Stimulated activated naive CD8-positive, alpha-beta T cell treated with anti-CD3 and anti-CD28 coated beads, Interleukin-15, Interleukin-2, amounts not matched to agents 100 ng/mL and 50 ng/mL, for 24 hours (primary cell): ENCODE measurements at regions not wholly inside any gene's neighbourhood (a gene's known extent, or its start where the extent isn't known, plus 50 kb on each side); places are given as distances from the start of the nearest gene placed in this dataset.
"Not testable (repeated sequence)": the region's sequence is repeated elsewhere in the genome, so short reads cannot be mapped to it uniquely, and the experiment has no call there.

Source experiments
- H3K27ac Mint-ChIP-seq: one replicate; pipeline ENCODE4 v1.8.0; 2021; ENCODE audit warnings: mild to moderate bottlenecking, mixed read lengths
- H3K27me3 Mint-ChIP-seq: one replicate; pipeline ENCODE4 v1.8.0; 2021; ENCODE audit warnings: mixed read lengths
- H3K36me3 Mint-ChIP-seq: one replicate; pipeline ENCODE4 v1.8.0; 2021; ENCODE audit warnings: low read depth, mixed read lengths
- H3K4me1 Mint-ChIP-seq: one replicate; pipeline ENCODE4 v1.8.0; 2021; ENCODE audit warnings: low read depth, mixed read lengths
- H3K4me3 Mint-ChIP-seq: one replicate; pipeline ENCODE4 v1.8.0; 2021; ENCODE audit warnings: mild to moderate bottlenecking, mixed read lengths
- H3K9me3 Mint-ChIP-seq: one replicate; pipeline ENCODE4 v1.8.0; 2021; ENCODE audit warnings: mixed read lengths

GRCh38 chr7:118350260-118350659 lies 125.8 kb downstream of the ANKRD7 start:
- no peaks in the 10 kb centered on the region for H3K36me3 Mint-ChIP-seq
- no peak overlapping the region for H3K4me3 Mint-ChIP-seq
- no peak overlapping the region for H3K27ac Mint-ChIP-seq
- no peaks in the 10 kb centered on the region for H3K9me3 Mint-ChIP-seq
- peaks cover 12% of the 10 kb centered on the region for H3K27me3 Mint-ChIP-seq
- H3K4me1 Mint-ChIP-seq: peaks cover 6% of the 10 kb centered on the region

- no peak overlapping the region for H3K4me3 Mint-ChIP-seq
- H3K9me3 Mint-ChIP-seq: no peaks in the 10 kb centered on the region
- H3K36me3 Mint-ChIP-seq: no peaks in the 10 kb centered on the region
- peaks cover 6% of the 10 kb centered on the region for H3K4me1 Mint-ChIP-seq
- H3K27me3 Mint-ChIP-seq: peaks cover 8% of the 10 kb centered on the region
- H3K27ac Mint-ChIP-seq: no peak overlapping the region
Observed at GRCh38 chr7:118352867-118353453, 128.5 kb downstream of the ANKRD7 start.

GRCh38 chr7:118366363-118366762 lies 141.9 kb downstream of the ANKRD7 start:
- H3K27ac Mint-ChIP-seq: no peak overlapping the region
- no peaks in the 10 kb centered on the region for H3K4me1 Mint-ChIP-seq
- H3K9me3 Mint-ChIP-seq: no peaks in the 10 kb centered on the region
- H3K36me3 Mint-ChIP-seq: no peaks in the 10 kb centered on the region
- H3K27me3 Mint-ChIP-seq: no peaks in the 10 kb centered on the region
- H3K4me3 Mint-ChIP-seq: no peak overlapping the region

GRCh38 chr7:118368958-118369357 lies 144.5 kb downstream of the ANKRD7 start:
- no peak overlapping the region for H3K4me3 Mint-ChIP-seq
- H3K27me3 Mint-ChIP-seq: no peaks in the 10 kb centered on the region
- no peaks in the 10 kb centered on the region for H3K36me3 Mint-ChIP-seq
- no peaks in the 10 kb centered on the region for H3K9me3 Mint-ChIP-seq
- H3K4me1 Mint-ChIP-seq: no peaks in the 10 kb centered on the region
- H3K27ac Mint-ChIP-seq: no peak overlapping the region

- no peak overlapping the region for H3K4me3 Mint-ChIP-seq
- no peak overlapping the region for H3K27ac Mint-ChIP-seq
- no peaks in the 10 kb centered on the region for H3K4me1 Mint-ChIP-seq
- H3K36me3 Mint-ChIP-seq: no peaks in the 10 kb centered on the region
- H3K27me3 Mint-ChIP-seq: no peaks in the 10 kb centered on the region
- H3K9me3 Mint-ChIP-seq: no peaks in the 10 kb centered on the region
Observed at GRCh38 chr7:118369987-118370386, 145.5 kb downstream of the ANKRD7 start.

- Mint-ChIP-seq H3K4me1 (no peaks in the 10 kb centered on the region), H3K9me3 (no peaks in the 10 kb centered on the region), H3K27me3 (no peaks in the 10 kb centered on the region), H3K36me3 (no peaks in the 10 kb centered on the region), H3K27ac (no peak overlapping the region), H3K4me3 (no peak overlapping the region)
Observed at GRCh38 chr7:118372530-118372929, 148.0 kb downstream of the ANKRD7 start.

- Mint-ChIP-seq H3K4me1 (no peaks in the 10 kb centered on the region), H3K4me3 (no peak overlapping the region), H3K27ac (no peak overlapping the region)
Observed at GRCh38 chr7:118389629-118390028, 165.1 kb downstream of the ANKRD7 start.

GRCh38 chr7:118404211-118404610 lies 179.7 kb downstream of the ANKRD7 start:
- Mint-ChIP-seq H3K4me1 (no peaks in the 10 kb centered on the region), H3K27ac (no peak overlapping the region), H3K36me3 (no peaks in the 10 kb centered on the region), H3K4me3 (no peak overlapping the region), H3K27me3 (no peaks in the 10 kb centered on the region), H3K9me3 (peaks cover 5% of the 10 kb centered on the region)

More at GRCh38 chr7:118389629-118390028, 165.1 kb downstream of the ANKRD7 start:
- Mint-ChIP-seq H3K36me3 (no peaks in the 10 kb centered on the region), H3K9me3 (no peaks in the 10 kb centered on the region), H3K27me3 (no peaks in the 10 kb centered on the region)

- Mint-ChIP-seq H3K36me3 (no peaks in the 10 kb centered on the region), H3K9me3 (no peaks in the 10 kb centered on the region), H3K27ac (no peak overlapping the region), H3K27me3 (no peaks in the 10 kb centered on the region), H3K4me1 (no peaks in the 10 kb centered on the region), H3K4me3 (no peak overlapping the region)
Observed at GRCh38 chr7:118418433-118418832, 193.9 kb downstream of the ANKRD7 start.

- H3K9me3 Mint-ChIP-seq: no peaks in the 10 kb centered on the region
- no peaks in the 10 kb centered on the region for H3K4me1 Mint-ChIP-seq
- no peak overlapping the region for H3K27ac Mint-ChIP-seq
- no peaks in the 10 kb centered on the region for H3K27me3 Mint-ChIP-seq
- no peak overlapping the region for H3K4me3 Mint-ChIP-seq
- no peaks in the 10 kb centered on the region for H3K36me3 Mint-ChIP-seq
Observed at GRCh38 chr7:118420888-118421287, 196.4 kb downstream of the ANKRD7 start.

GRCh38 chr7:118429141-118429540 lies 204.6 kb downstream of the ANKRD7 start:
- peaks cover 9% of the 10 kb centered on the region for H3K9me3 Mint-ChIP-seq
- no peaks in the 10 kb centered on the region for H3K36me3 Mint-ChIP-seq
- H3K27me3 Mint-ChIP-seq: no peaks in the 10 kb centered on the region
- no peaks in the 10 kb centered on the region for H3K4me1 Mint-ChIP-seq
- no peak overlapping the region for H3K27ac Mint-ChIP-seq
- no peak overlapping the region for H3K4me3 Mint-ChIP-seq

- Mint-ChIP-seq H3K4me3 (no peak overlapping the region), H3K27me3 (no peaks in the 10 kb centered on the region), H3K4me1 (no peaks in the 10 kb centered on the region), H3K9me3 (peaks cover 22% of the 10 kb centered on the region), H3K36me3 (no peaks in the 10 kb centered on the region), H3K27ac (no peak overlapping the region)
Observed at GRCh38 chr7:118436663-118437062, 212.2 kb downstream of the ANKRD7 start.

GRCh38 chr7:118449030-118449429 lies 224.5 kb downstream of the ANKRD7 start:
- not testable (repeated sequence) for H3K27me3 Mint-ChIP-seq, H3K36me3 Mint-ChIP-seq, H3K4me1 Mint-ChIP-seq, H3K27ac Mint-ChIP-seq, H3K4me3 Mint-ChIP-seq
- H3K9me3 Mint-ChIP-seq: peaks cover 12% of the 10 kb centered on the region

GRCh38 chr7:118449797-118450567 lies 225.5 kb downstream of the ANKRD7 start:
- Mint-ChIP-seq H3K27me3 (no peaks in the 10 kb centered on the region), H3K4me3 (no peak overlapping the region), H3K36me3 (no peaks in the 10 kb centered on the region)

GRCh38 chr7:118452128-118452527 lies 227.6 kb downstream of the ANKRD7 start:
- H3K4me1 Mint-ChIP-seq: no peaks in the 10 kb centered on the region
- no peak overlapping the region for H3K27ac Mint-ChIP-seq
- H3K4me3 Mint-ChIP-seq: no peak overlapping the region
- H3K27me3 Mint-ChIP-seq: no peaks in the 10 kb centered on the region
- H3K36me3 Mint-ChIP-seq: no peaks in the 10 kb centered on the region
- H3K9me3 Mint-ChIP-seq: peaks cover 8% of the 10 kb centered on the region

More at GRCh38 chr7:118449797-118450567, 225.5 kb downstream of the ANKRD7 start:
- Mint-ChIP-seq H3K9me3 (peaks cover 11% of the 10 kb centered on the region), H3K4me1 (no peaks in the 10 kb centered on the region), H3K27ac (no peak overlapping the region)

- Mint-ChIP-seq H3K4me1 (no peaks in the 10 kb centered on the region), H3K27me3 (no peaks in the 10 kb centered on the region), H3K4me3 (no peak overlapping the region), H3K9me3 (no peaks in the 10 kb centered on the region), H3K36me3 (no peaks in the 10 kb centered on the region), H3K27ac (no peak overlapping the region)
Observed at GRCh38 chr7:118467381-118467780, 242.9 kb downstream of the ANKRD7 start.
